HEK293 (cell line): ENCODE measurements at regions not wholly inside any gene's neighbourhood (a gene's known extent, or its start where the extent isn't known, plus 50 kb on each side); places are given as distances from the start of the nearest gene placed in this dataset.

Source experiments
- BCL11A ChIP-seq: fragments of 450-650 bp; formaldehyde crosslinking; IDR thresholded peaks from 2 replicates; pipeline ENCODE4 v1.5.1; 2016; ENCODE audit warnings: low read depth, missing biosample characterization, missing genetic modification characterization
- HOXD13 ChIP-seq: sonication (generic); formaldehyde crosslinking; IDR thresholded peaks from 2 replicates; pipeline ENCODE4 v1.8.0; 2022; ENCODE audit warnings: missing genetic modification reagents, borderline replicate concordance
- ZFP41 ChIP-seq: fragments of 450-650 bp; formaldehyde crosslinking; IDR thresholded peaks from 2 replicates; pipeline ENCODE4 v1.5.1; 2016; ENCODE audit warnings: missing biosample characterization, missing genetic modification characterization, borderline replicate concordance
- ZNF23 ChIP-seq: fragments of 450-650 bp; formaldehyde crosslinking; IDR thresholded peaks from 2 replicates; pipeline ENCODE4 v1.5.1; 2016; ENCODE audit warnings: missing biosample characterization, missing genetic modification characterization, borderline replicate concordance
- ZNF426 ChIP-seq: fragments of 450-650 bp; formaldehyde crosslinking; IDR thresholded peaks from 2 replicates; pipeline ENCODE4 v1.5.1; 2017; ENCODE audit warnings: missing biosample characterization, missing genetic modification characterization, mild to moderate bottlenecking, inconsistent platforms, moderate library complexity
- ZNF473 ChIP-seq: fragments of 450-650 bp; formaldehyde crosslinking; IDR thresholded peaks from 2 replicates; pipeline ENCODE4 v1.5.1; 2017; ENCODE audit warnings: missing biosample characterization, missing genetic modification characterization
- ZNF707 ChIP-seq: fragments of 450-650 bp; formaldehyde crosslinking; IDR thresholded peaks from 2 replicates; pipeline ENCODE4 v1.5.1; 2016; ENCODE audit warnings: missing biosample characterization, missing genetic modification characterization
- ZXDB ChIP-seq: fragments of 450-650 bp; formaldehyde crosslinking; IDR thresholded peaks from 2 replicates; pipeline ENCODE4 v1.5.1; 2016; ENCODE audit warnings: missing biosample characterization, missing genetic modification characterization
- TF ChIP-seq, protein P1 (sequence below): fragments of 450-650 bp; formaldehyde crosslinking; IDR thresholded peaks from 2 replicates; pipeline ENCODE4 v1.5.1; 2016; ENCODE audit warnings: missing biosample characterization, missing genetic modification characterization
- TF ChIP-seq, protein P2 (sequence below): fragments of 450-650 bp; formaldehyde crosslinking; IDR thresholded peaks from 2 replicates; pipeline ENCODE4 v1.5.1; 2017; ENCODE audit warnings: missing biosample characterization, missing genetic modification characterization
- TF ChIP-seq, protein P3 (sequence below): fragments of 450-650 bp; formaldehyde crosslinking; IDR thresholded peaks from 2 replicates; pipeline ENCODE4 v1.5.1; 2016; ENCODE audit warnings: missing biosample characterization, missing genetic modification characterization

DNA sequence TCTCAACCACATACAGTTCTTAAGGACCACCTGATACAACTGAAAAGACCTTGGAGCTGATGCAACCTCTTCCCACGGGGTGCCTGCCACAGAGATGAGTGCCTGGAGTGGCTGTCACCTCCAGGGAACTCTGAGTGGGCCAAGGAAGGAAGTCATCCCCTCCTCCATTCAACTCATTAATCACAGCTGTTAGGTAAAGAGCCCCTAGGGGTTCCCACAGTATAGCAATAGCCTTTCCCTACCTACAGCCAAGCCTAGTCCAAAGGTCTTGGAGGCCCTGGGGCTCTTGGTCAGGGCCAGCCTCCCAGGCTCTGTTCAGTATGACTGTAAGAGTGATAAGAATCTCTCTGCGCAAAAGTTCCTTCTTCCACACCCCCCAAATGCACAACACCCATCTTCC lies 70.4 kb upstream of the NFE2L3 start:
- TF ChIP-seq, protein P1, sequence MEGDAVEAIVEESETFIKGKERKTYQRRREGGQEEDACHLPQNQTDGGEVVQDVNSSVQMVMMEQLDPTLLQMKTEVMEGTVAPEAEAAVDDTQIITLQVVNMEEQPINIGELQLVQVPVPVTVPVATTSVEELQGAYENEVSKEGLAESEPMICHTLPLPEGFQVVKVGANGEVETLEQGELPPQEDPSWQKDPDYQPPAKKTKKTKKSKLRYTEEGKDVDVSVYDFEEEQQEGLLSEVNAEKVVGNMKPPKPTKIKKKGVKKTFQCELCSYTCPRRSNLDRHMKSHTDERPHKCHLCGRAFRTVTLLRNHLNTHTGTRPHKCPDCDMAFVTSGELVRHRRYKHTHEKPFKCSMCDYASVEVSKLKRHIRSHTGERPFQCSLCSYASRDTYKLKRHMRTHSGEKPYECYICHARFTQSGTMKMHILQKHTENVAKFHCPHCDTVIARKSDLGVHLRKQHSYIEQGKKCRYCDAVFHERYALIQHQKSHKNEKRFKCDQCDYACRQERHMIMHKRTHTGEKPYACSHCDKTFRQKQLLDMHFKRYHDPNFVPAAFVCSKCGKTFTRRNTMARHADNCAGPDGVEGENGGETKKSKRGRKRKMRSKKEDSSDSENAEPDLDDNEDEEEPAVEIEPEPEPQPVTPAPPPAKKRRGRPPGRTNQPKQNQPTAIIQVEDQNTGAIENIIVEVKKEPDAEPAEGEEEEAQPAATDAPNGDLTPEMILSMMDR (tag by site-specific recombination) = no peak
- TF ChIP-seq, protein P2, sequence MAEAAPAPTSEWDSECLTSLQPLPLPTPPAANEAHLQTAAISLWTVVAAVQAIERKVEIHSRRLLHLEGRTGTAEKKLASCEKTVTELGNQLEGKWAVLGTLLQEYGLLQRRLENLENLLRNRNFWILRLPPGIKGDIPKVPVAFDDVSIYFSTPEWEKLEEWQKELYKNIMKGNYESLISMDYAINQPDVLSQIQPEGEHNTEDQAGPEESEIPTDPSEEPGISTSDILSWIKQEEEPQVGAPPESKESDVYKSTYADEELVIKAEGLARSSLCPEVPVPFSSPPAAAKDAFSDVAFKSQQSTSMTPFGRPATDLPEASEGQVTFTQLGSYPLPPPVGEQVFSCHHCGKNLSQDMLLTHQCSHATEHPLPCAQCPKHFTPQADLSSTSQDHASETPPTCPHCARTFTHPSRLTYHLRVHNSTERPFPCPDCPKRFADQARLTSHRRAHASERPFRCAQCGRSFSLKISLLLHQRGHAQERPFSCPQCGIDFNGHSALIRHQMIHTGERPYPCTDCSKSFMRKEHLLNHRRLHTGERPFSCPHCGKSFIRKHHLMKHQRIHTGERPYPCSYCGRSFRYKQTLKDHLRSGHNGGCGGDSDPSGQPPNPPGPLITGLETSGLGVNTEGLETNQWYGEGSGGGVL (tag by site-specific recombination) = no peak
- TF ChIP-seq ZNF23 (no peak), ZFP41 (tag by site-specific recombination) (no peak), BCL11A (tag by site-specific recombination) (no peak), ZNF707 (tag by site-specific recombination) (no peak), ZXDB (tag by site-specific recombination) (no peak), ZNF426 (tag by site-specific recombination) (no peak), ZNF473 (no peak), HOXD13 (CRISPR knock-in tag) (no peak)
- TF ChIP-seq, protein P3, sequence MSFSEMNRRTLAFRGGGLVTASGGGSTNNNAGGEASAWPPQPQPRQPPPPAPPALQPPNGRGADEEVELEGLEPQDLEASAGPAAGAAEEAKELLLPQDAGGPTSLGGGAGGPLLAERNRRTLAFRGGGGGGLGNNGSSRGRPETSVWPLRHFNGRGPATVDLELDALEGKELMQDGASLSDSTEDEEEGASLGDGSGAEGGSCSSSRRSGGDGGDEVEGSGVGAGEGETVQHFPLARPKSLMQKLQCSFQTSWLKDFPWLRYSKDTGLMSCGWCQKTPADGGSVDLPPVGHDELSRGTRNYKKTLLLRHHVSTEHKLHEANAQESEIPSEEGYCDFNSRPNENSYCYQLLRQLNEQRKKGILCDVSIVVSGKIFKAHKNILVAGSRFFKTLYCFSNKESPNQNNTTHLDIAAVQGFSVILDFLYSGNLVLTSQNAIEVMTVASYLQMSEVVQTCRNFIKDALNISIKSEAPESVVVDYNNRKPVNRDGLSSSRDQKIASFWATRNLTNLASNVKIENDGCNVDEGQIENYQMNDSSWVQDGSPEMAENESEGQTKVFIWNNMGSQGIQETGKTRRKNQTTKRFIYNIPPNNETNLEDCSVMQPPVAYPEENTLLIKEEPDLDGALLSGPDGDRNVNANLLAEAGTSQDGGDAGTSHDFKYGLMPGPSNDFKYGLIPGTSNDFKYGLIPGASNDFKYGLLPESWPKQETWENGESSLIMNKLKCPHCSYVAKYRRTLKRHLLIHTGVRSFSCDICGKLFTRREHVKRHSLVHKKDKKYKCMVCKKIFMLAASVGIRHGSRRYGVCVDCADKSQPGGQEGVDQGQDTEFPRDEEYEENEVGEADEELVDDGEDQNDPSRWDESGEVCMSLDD = no peak
